HEK293 (cell line): ENCODE measurements at regions not wholly inside any gene's neighbourhood (a gene's known extent, or its start where the extent isn't known, plus 50 kb on each side); places are given as distances from the start of the nearest gene placed in this dataset.

ENCODE experiments used
- CTCF ChIA-PET: fragments of 350-600 bp; formaldehyde crosslinking; extraction: SDS; loops from one replicate; lab custom pipeline; 2021; ENCODE audit warnings: antibody characterized with exemption; lab: Yijun Ruan, JAX
- POLR2A ChIA-PET: fragments of 300-600 bp; formaldehyde crosslinking; extraction: SDS; loops from one replicate; lab custom pipeline; 2020; ENCODE audit warnings: antibody characterized with exemption, inconsistent platforms; lab: Yijun Ruan, JAX
- H3K27ac ChIP-seq: fragments of 200-500 bp; sonication (Bioruptor generic); 2 replicates; pipeline ENCODE4 v1.5.1; 2014; ENCODE audit warnings: low read depth, low read length, control low read depth, inconsistent platforms; ENCODE audit errors: extremely low read depth
- H3K36me3 ChIP-seq, 2 experiments: fragments of 200-500 bp in 1 of 2; sonication (Bioruptor generic) in 1 of 2; 1 replicate in 1 of 2; 2 replicates in 1 of 2; pipeline ENCODE4 v1.5.1; 2014 to 2017; ENCODE audit warnings: inconsistent platforms in 2 of 2, low read length in 2 of 2; ENCODE audit not compliant: control insufficient read depth in 2 of 2, insufficient read depth in 1 of 2
- H3K4me1 ChIP-seq: fragments of 200-500 bp; sonication (Bioruptor generic); 2 replicates; pipeline ENCODE4 v1.5.1; 2014; ENCODE audit warnings: mild to moderate bottlenecking, low read length, inconsistent platforms; ENCODE audit not compliant: control insufficient read depth, insufficient read depth
- H3K4me3 ChIP-seq: 2 replicates; pipeline ENCODE4 v1.5.1; 2011; ENCODE audit warnings: low read depth, mild to moderate bottlenecking, control low read depth, low read length, moderate library complexity
- H3K9me3 ChIP-seq: fragments of 200-500 bp; sonication (Bioruptor generic); 2 replicates; pipeline ENCODE4 v1.5.1; 2014; ENCODE audit warnings: low read depth, low read length, inconsistent platforms; ENCODE audit not compliant: control insufficient read depth, insufficient read depth
- KLF16 ChIP-seq: fragments of 450-650 bp; formaldehyde crosslinking; IDR thresholded peaks from 2 replicates; pipeline ENCODE4 v1.5.1; 2017; ENCODE audit warnings: missing biosample characterization, missing genetic modification characterization
- OSR2 ChIP-seq: fragments of 450-650 bp; formaldehyde crosslinking; IDR thresholded peaks from 2 replicates; pipeline ENCODE4 v1.5.1; 2016; ENCODE audit warnings: missing biosample characterization, missing genetic modification characterization
- PRDM1 ChIP-seq: fragments of 450-650 bp; formaldehyde crosslinking; IDR thresholded peaks from 2 replicates; pipeline ENCODE4; 2016; ENCODE audit warnings: missing biosample characterization, missing genetic modification characterization
- RBAK ChIP-seq: fragments of 450-650 bp; formaldehyde crosslinking; IDR thresholded peaks from 2 replicates; pipeline ENCODE4 v1.5.1; 2016; ENCODE audit warnings: missing biosample characterization, missing genetic modification characterization
- TCF7L2 ChIP-seq: IDR thresholded peaks from 2 replicates; pipeline ENCODE4 v1.6.1; 2011; ENCODE audit warnings: low read depth, mild to moderate bottlenecking, inconsistent platforms, low read length, moderate library complexity, borderline replicate concordance
- ZBTB1 ChIP-seq: fragments of 450-650 bp; formaldehyde crosslinking; IDR thresholded peaks from 2 replicates; pipeline ENCODE4 v1.5.1; 2016; ENCODE audit warnings: missing biosample characterization, missing genetic modification characterization
- ZNF133 ChIP-seq: fragments of 450-650 bp; formaldehyde crosslinking; IDR thresholded peaks from 2 replicates; pipeline ENCODE4 v1.5.1; 2016; ENCODE audit warnings: missing biosample characterization, missing genetic modification characterization
- ZNF24 ChIP-seq: fragments of 450-650 bp; formaldehyde crosslinking; IDR thresholded peaks from 2 replicates; pipeline ENCODE4 v1.5.1; 2016; ENCODE audit warnings: missing biosample characterization, missing genetic modification characterization
- ZNF37A ChIP-seq: fragments of 450-650 bp; IDR thresholded peaks from 2 replicates; pipeline ENCODE4 v1.5.1; 2018; ENCODE audit warnings: missing biosample characterization, missing genetic modification characterization
- ZNF473 ChIP-seq: fragments of 450-650 bp; formaldehyde crosslinking; IDR thresholded peaks from 2 replicates; pipeline ENCODE4 v1.5.1; 2017; ENCODE audit warnings: missing biosample characterization, missing genetic modification characterization
- ZNF555 ChIP-seq: fragments of 450-650 bp; formaldehyde crosslinking; conservative IDR thresholded peaks from 2 replicates; pipeline ENCODE4 v1.5.1; 2017; ENCODE audit warnings: missing biosample characterization, mild to moderate bottlenecking, missing genetic modification characterization, inconsistent platforms
- ZNF560 ChIP-seq: fragments of 450-650 bp; formaldehyde crosslinking; IDR thresholded peaks from 2 replicates; pipeline ENCODE4 v1.5.1; 2017; ENCODE audit warnings: missing biosample characterization, missing genetic modification characterization, borderline replicate concordance
- ZNF621 ChIP-seq: fragments of 450-650 bp; formaldehyde crosslinking; IDR thresholded peaks from 2 replicates; pipeline ENCODE4 v1.5.1; 2017; ENCODE audit warnings: missing biosample characterization, missing genetic modification characterization
- ZNF626 ChIP-seq: fragments of 450-650 bp; sonication (Bioruptor Pico); formaldehyde crosslinking; IDR thresholded peaks from 2 replicates; pipeline ENCODE4 v1.5.1; 2018; ENCODE audit warnings: missing biosample characterization, missing genetic modification characterization, inconsistent platforms
- ZNF664 ChIP-seq: fragments of 450-650 bp; formaldehyde crosslinking; IDR thresholded peaks from 2 replicates; pipeline ENCODE4 v1.5.1; 2016; ENCODE audit warnings: missing biosample characterization, missing genetic modification characterization
- ZSCAN16 ChIP-seq: fragments of 450-650 bp; formaldehyde crosslinking; IDR thresholded peaks from 2 replicates; pipeline ENCODE4 v1.5.1; 2016; ENCODE audit warnings: missing biosample characterization, missing genetic modification characterization
- ZXDB ChIP-seq: fragments of 450-650 bp; formaldehyde crosslinking; IDR thresholded peaks from 2 replicates; pipeline ENCODE4 v1.5.1; 2016; ENCODE audit warnings: missing biosample characterization, missing genetic modification characterization
- TF ChIP-seq, protein P1 (sequence below): fragments of 450-650 bp; formaldehyde crosslinking; IDR thresholded peaks from 2 replicates; pipeline ENCODE4 v1.5.1; 2016; ENCODE audit warnings: missing biosample characterization, missing genetic modification characterization
- TF ChIP-seq, protein P2 (sequence below): fragments of 450-650 bp; formaldehyde crosslinking; IDR thresholded peaks from 2 replicates; pipeline ENCODE4 v1.5.1; 2017; ENCODE audit warnings: missing biosample characterization, missing genetic modification characterization
- TF ChIP-seq, protein P3 (sequence below): fragments of 450-650 bp; formaldehyde crosslinking; IDR thresholded peaks from 2 replicates; pipeline ENCODE4 v1.5.1; 2017; ENCODE audit warnings: missing biosample characterization, missing genetic modification characterization
- TF ChIP-seq, protein P4 (sequence below): fragments of 450-650 bp; formaldehyde crosslinking; IDR thresholded peaks from 2 replicates; pipeline ENCODE4 v1.5.1; 2017; ENCODE audit warnings: missing biosample characterization, missing genetic modification characterization
- TF ChIP-seq, protein P5 (sequence below): sonication (generic); formaldehyde crosslinking; IDR thresholded peaks from 2 replicates; pipeline ENCODE4 v1.8.1; 2022; ENCODE audit warnings: mild to moderate bottlenecking, moderate library complexity, missing genetic modification reagents
- TF ChIP-seq, protein P6 (sequence below): fragments of 450-650 bp; formaldehyde crosslinking; IDR thresholded peaks from 2 replicates; pipeline ENCODE4 v1.5.1; 2017; ENCODE audit warnings: missing biosample characterization, missing genetic modification characterization
- TF ChIP-seq, protein P7 (sequence below): fragments of 450-650 bp; IDR thresholded peaks from 2 replicates; pipeline ENCODE4 v1.5.1; 2018; ENCODE audit warnings: missing biosample characterization, mild to moderate bottlenecking, missing genetic modification characterization

DNA sequence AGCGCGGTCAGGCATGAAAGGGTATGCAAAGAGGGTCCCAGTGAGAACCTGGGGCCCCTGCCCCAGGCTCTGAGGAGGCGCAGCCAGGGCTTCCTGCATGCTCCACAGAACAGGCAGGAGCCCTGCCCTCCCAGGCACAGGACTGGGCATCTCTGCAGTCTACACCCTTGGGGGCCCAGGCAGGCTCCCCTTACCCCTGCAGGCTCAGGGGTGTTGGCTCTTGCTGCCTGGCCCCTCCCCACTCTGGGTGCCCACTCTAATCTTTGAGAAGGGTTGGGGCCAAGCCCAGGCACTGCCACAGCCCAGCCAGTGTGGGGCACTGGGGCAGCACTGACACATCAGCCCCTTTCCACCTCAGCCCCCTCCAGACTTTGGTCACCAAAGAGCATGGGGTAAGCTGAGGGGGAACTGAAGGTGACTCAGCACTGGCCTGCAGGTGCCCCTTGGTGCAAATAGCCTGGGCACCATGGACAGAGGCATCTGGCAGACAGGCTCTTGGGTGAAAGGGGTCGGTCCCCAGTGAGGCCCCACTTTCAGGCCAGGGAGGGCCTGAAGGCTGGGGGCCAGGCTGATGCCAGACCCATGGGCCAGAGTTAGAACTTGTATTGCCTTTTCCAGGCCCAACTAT, 73.4 kb downstream of the NPAP1 start:
- no peaks in the 10 kb centered on the region for H3K9me3 ChIP-seq
- no peaks in the 10 kb centered on the region for H3K4me1 ChIP-seq
- no peak overlapping the region for H3K27ac ChIP-seq
- H3K36me3 ChIP-seq: no peaks in the 10 kb centered on the region
- no peak for TF ChIP-seq TCF7L2
- TF ChIP-seq ZNF133 (tag by site-specific recombination): no peak
- TF ChIP-seq, protein P1, sequence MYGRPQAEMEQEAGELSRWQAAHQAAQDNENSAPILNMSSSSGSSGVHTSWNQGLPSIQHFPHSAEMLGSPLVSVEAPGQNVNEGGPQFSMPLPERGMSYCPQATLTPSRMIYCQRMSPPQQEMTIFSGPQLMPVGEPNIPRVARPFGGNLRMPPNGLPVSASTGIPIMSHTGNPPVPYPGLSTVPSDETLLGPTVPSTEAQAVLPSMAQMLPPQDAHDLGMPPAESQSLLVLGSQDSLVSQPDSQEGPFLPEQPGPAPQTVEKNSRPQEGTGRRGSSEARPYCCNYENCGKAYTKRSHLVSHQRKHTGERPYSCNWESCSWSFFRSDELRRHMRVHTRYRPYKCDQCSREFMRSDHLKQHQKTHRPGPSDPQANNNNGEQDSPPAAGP (tag by site-specific recombination): no peak
- no peak for TF ChIP-seq ZBTB1 (tag by site-specific recombination)
- TF ChIP-seq ZNF37A (tag by site-specific recombination): no peak
- TF ChIP-seq ZNF555: no peak
- TF ChIP-seq, protein P2, sequence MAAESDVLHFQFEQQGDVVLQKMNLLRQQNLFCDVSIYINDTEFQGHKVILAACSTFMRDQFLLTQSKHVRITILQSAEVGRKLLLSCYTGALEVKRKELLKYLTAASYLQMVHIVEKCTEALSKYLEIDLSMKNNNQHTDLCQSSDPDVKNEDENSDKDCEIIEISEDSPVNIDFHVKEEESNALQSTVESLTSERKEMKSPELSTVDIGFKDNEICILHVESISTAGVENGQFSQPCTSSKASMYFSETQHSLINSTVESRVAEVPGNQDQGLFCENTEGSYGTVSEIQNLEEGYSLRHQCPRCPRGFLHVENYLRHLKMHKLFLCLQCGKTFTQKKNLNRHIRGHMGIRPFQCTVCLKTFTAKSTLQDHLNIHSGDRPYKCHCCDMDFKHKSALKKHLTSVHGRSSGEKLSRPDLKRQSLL (tag by site-specific recombination): no peak
- no peak for TF ChIP-seq ZNF621 (tag by site-specific recombination)
- no peak for TF ChIP-seq ZNF664 (tag by site-specific recombination)
- TF ChIP-seq, protein P3, sequence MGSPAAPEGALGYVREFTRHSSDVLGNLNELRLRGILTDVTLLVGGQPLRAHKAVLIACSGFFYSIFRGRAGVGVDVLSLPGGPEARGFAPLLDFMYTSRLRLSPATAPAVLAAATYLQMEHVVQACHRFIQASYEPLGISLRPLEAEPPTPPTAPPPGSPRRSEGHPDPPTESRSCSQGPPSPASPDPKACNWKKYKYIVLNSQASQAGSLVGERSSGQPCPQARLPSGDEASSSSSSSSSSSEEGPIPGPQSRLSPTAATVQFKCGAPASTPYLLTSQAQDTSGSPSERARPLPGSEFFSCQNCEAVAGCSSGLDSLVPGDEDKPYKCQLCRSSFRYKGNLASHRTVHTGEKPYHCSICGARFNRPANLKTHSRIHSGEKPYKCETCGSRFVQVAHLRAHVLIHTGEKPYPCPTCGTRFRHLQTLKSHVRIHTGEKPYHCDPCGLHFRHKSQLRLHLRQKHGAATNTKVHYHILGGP (tag by site-specific recombination): no peak
- TF ChIP-seq ZNF626 (tag by site-specific recombination): no peak
- TF ChIP-seq, protein P4, sequence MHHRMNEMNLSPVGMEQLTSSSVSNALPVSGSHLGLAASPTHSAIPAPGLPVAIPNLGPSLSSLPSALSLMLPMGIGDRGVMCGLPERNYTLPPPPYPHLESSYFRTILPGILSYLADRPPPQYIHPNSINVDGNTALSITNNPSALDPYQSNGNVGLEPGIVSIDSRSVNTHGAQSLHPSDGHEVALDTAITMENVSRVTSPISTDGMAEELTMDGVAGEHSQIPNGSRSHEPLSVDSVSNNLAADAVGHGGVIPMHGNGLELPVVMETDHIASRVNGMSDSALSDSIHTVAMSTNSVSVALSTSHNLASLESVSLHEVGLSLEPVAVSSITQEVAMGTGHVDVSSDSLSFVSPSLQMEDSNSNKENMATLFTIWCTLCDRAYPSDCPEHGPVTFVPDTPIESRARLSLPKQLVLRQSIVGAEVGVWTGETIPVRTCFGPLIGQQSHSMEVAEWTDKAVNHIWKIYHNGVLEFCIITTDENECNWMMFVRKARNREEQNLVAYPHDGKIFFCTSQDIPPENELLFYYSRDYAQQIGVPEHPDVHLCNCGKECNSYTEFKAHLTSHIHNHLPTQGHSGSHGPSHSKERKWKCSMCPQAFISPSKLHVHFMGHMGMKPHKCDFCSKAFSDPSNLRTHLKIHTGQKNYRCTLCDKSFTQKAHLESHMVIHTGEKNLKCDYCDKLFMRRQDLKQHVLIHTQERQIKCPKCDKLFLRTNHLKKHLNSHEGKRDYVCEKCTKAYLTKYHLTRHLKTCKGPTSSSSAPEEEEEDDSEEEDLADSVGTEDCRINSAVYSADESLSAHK (tag by site-specific recombination): no peak
- TF ChIP-seq, protein P5, sequence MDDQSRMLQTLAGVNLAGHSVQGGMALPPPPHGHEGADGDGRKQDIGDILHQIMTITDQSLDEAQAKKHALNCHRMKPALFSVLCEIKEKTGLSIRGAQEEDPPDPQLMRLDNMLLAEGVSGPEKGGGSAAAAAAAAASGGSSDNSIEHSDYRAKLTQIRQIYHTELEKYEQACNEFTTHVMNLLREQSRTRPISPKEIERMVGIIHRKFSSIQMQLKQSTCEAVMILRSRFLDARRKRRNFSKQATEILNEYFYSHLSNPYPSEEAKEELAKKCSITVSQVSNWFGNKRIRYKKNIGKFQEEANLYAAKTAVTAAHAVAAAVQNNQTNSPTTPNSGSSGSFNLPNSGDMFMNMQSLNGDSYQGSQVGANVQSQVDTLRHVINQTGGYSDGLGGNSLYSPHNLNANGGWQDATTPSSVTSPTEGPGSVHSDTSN: no peak
- no peak for TF ChIP-seq ZSCAN16 (tag by site-specific recombination)
- TF ChIP-seq PRDM1: no peak
- no peak for TF ChIP-seq ZXDB (tag by site-specific recombination)
- TF ChIP-seq ZNF560 (tag by site-specific recombination): no peak
- no peak for TF ChIP-seq KLF16 (tag by site-specific recombination)
- CTCF ChIA-PET: no interaction called here
- POLR2A ChIA-PET: no interaction called here
- H3K4me3 ChIP-seq: no peak overlapping the region

DNA sequence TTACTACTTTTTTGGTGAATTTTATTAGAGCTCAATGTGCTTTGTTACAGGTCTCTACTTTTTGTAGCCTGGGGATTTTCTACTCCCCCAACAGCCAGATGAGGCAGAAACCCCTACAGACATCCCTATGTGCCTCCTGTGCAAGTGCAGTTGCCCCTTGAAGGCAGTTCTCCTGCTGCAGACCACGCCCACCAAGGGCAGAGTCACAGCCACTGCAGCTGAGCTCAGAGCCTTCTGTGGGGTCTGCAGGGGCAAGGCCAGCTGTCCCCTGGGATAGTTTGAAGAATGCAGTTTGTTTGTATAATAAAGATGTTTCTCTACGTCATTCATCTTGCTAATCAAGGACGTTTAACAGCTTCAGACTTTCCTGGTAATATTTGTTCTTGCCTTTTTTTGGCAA, 76.8 kb downstream of the NPAP1 start:
- Histone ChIP-seq H3K36me3 (no peaks in the 10 kb centered on the region), H3K9me3 (no peaks in the 10 kb centered on the region), H3K4me3 (no peak overlapping the region), H3K4me1 (no peaks in the 10 kb centered on the region), H3K27ac (no peak overlapping the region)
- CTCF ChIA-PET: no interaction called here
- POLR2A ChIA-PET: no interaction called here
- TF ChIP-seq ZNF24 (tag by site-specific recombination): no peak
- TF ChIP-seq ZNF473: no peak
- TF ChIP-seq, protein P6, sequence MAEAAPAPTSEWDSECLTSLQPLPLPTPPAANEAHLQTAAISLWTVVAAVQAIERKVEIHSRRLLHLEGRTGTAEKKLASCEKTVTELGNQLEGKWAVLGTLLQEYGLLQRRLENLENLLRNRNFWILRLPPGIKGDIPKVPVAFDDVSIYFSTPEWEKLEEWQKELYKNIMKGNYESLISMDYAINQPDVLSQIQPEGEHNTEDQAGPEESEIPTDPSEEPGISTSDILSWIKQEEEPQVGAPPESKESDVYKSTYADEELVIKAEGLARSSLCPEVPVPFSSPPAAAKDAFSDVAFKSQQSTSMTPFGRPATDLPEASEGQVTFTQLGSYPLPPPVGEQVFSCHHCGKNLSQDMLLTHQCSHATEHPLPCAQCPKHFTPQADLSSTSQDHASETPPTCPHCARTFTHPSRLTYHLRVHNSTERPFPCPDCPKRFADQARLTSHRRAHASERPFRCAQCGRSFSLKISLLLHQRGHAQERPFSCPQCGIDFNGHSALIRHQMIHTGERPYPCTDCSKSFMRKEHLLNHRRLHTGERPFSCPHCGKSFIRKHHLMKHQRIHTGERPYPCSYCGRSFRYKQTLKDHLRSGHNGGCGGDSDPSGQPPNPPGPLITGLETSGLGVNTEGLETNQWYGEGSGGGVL: no peak
- TF ChIP-seq RBAK (tag by site-specific recombination): no peak
- TF ChIP-seq ZNF621 (tag by site-specific recombination): no peak
- no peak for TF ChIP-seq OSR2
- TF ChIP-seq, protein P7, sequence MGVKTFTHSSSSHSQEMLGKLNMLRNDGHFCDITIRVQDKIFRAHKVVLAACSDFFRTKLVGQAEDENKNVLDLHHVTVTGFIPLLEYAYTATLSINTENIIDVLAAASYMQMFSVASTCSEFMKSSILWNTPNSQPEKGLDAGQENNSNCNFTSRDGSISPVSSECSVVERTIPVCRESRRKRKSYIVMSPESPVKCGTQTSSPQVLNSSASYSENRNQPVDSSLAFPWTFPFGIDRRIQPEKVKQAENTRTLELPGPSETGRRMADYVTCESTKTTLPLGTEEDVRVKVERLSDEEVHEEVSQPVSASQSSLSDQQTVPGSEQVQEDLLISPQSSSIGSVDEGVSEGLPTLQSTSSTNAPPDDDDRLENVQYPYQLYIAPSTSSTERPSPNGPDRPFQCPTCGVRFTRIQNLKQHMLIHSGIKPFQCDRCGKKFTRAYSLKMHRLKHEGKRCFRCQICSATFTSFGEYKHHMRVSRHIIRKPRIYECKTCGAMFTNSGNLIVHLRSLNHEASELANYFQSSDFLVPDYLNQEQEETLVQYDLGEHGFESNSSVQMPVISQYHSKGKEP (tag by site-specific recombination): no peak
